ENCODE measurements at regions not wholly inside any gene's neighbourhood (a gene's known extent, or its start where the extent isn't known, plus 50 kb on each side); places are given as distances from the start of the nearest gene placed in this dataset.

DNA sequence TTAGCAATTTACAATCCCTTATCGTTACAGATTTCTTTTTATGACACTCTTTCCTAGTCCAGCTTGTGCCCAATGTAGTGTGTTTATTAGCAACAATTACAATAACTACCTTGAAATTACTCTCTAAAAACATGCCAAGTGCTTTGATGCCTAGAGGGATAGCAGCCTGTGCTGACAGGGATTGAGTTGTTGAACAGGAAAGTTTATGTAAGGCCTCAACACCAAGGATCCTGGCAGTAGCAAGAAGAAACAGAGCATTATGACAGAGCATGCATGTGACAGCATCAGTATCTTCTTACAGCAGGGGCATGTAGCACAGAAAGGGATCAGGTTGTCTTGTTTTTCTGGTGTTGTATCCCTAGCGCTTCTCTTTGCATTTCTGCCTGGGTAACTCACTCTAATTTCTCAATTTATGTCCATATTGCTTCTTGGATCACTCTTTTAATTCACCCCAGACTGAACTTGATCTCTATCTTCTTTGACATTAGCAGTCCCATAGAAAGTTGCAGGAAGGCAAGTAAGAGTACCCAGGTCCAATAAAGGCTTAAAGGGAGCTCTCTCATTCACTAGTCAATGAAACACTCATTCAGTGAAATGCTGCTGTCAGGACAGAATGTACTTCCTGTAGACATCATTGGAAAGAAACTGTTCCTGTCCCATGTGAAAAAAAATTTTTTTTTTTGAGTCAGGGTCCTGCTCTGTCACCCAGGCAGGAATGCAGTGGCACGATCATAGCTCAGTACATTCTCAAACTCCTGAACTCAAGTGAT is 220.0 kb upstream of the GRIP1 start:
- no peaks in the 10 kb centered on the region for H3K36me3 ChIP-seq (ENCODE audit: control insufficient read depth, insufficient read depth, low read length)
- H3K27me3 ChIP-seq (ENCODE audit: control insufficient read depth, insufficient read depth, low read length), result no peaks in the 10 kb centered on the region
- H3K4me1 ChIP-seq (ENCODE audit: control insufficient read depth, insufficient read depth, low read length), result peaks cover 9% of the 10 kb centered on the region
- H3K9ac ChIP-seq (ENCODE audit: low read depth, low read length), result no peak overlapping the region
- no peaks in the 10 kb centered on the region for H3K9me3 ChIP-seq (ENCODE audit: control insufficient read depth, insufficient read depth, low read length)
- H3K4me3 ChIP-seq (ENCODE audit: low read depth, low read length), result no peak overlapping the region

GRCh38 chr12:66899588-66899987 is 220.7 kb upstream of the GRIP1 start:
- Histone ChIP-seq H3K9ac (ENCODE audit: low read depth, low read length) (no peak overlapping the region), H3K4me3 (ENCODE audit: low read depth, low read length) (no peak overlapping the region), H3K9me3 (ENCODE audit: control insufficient read depth, insufficient read depth, low read length) (no peaks in the 10 kb centered on the region), H3K27me3 (ENCODE audit: control insufficient read depth, insufficient read depth, low read length) (no peaks in the 10 kb centered on the region), H3K36me3 (ENCODE audit: control insufficient read depth, insufficient read depth, low read length) (no peaks in the 10 kb centered on the region), H3K4me1 (ENCODE audit: control insufficient read depth, insufficient read depth, low read length) (peaks cover 9% of the 10 kb centered on the region)

DNA sequence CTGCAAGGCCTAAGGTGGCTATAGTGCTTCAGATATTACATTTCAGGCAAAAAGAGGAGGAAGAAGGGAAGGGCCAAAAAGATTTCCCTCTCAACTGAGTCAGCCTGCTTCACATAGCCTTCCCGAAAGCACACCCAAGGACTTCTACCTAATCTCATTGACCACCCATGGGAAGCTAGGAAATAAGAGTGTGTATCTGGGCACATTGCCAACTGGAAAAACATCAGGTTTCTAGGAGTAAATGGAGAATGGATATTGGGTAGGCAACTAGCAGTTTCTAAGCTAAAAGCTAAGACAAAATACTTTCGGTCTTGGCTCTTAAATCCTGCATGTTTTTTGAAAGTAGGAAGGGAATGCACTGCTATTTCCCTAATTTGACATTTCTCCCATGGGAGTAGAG is 221.7 kb upstream of the GRIP1 start:
- Histone ChIP-seq H3K9me3 (ENCODE audit: control insufficient read depth, insufficient read depth, low read length) (no peaks in the 10 kb centered on the region), H3K4me1 (ENCODE audit: control insufficient read depth, insufficient read depth, low read length) (peaks cover 9% of the 10 kb centered on the region), H3K27me3 (ENCODE audit: control insufficient read depth, insufficient read depth, low read length) (no peaks in the 10 kb centered on the region), H3K9ac (ENCODE audit: low read depth, low read length) (no peak overlapping the region), H3K4me3 (ENCODE audit: low read depth, low read length) (no peak overlapping the region), H3K36me3 (ENCODE audit: control insufficient read depth, insufficient read depth, low read length) (no peaks in the 10 kb centered on the region)

- no peaks in the 10 kb centered on the region for H3K36me3 ChIP-seq (ENCODE audit: control insufficient read depth, insufficient read depth, low read length)
- H3K4me3 ChIP-seq (ENCODE audit: low read depth, low read length), result no peak overlapping the region
- no peaks in the 10 kb centered on the region for H3K27me3 ChIP-seq (ENCODE audit: control insufficient read depth, insufficient read depth, low read length)
- peaks cover 8% of the 10 kb centered on the region for H3K4me1 ChIP-seq (ENCODE audit: control insufficient read depth, insufficient read depth, low read length)
- no peaks in the 10 kb centered on the region for H3K9me3 ChIP-seq (ENCODE audit: control insufficient read depth, insufficient read depth, low read length)
- no peak overlapping the region for H3K9ac ChIP-seq (ENCODE audit: low read depth, low read length)
Measured at GRCh38 chr12:66901138-66901932, 222.5 kb upstream of the GRIP1 start.

DNA sequence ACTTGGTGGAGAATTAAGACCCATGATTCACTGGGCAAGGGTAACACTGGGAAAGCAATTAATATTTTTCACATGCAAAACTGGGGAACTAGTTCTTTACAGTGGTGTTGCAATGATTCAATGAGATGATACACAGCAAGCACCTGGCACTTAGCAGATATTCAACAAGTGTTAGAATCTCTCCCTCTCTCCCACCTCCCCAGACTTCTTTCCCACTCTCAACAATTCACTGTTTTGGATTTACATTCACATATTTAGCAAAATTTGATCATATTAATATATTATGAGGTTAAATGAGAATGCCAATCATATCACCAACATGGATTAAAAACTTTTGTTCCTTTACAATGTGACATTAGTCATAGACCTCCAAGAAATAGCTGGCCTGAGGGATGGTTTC is 223.1 kb upstream of the GRIP1 start:
- Histone ChIP-seq H3K4me3 (ENCODE audit: low read depth, low read length) (no peak overlapping the region), H3K9me3 (ENCODE audit: control insufficient read depth, insufficient read depth, low read length) (no peaks in the 10 kb centered on the region), H3K4me1 (ENCODE audit: control insufficient read depth, insufficient read depth, low read length) (peaks cover 7% of the 10 kb centered on the region), H3K36me3 (ENCODE audit: control insufficient read depth, insufficient read depth, low read length) (no peaks in the 10 kb centered on the region), H3K9ac (ENCODE audit: low read depth, low read length) (no peak overlapping the region), H3K27me3 (ENCODE audit: control insufficient read depth, insufficient read depth, low read length) (no peaks in the 10 kb centered on the region)

DNA sequence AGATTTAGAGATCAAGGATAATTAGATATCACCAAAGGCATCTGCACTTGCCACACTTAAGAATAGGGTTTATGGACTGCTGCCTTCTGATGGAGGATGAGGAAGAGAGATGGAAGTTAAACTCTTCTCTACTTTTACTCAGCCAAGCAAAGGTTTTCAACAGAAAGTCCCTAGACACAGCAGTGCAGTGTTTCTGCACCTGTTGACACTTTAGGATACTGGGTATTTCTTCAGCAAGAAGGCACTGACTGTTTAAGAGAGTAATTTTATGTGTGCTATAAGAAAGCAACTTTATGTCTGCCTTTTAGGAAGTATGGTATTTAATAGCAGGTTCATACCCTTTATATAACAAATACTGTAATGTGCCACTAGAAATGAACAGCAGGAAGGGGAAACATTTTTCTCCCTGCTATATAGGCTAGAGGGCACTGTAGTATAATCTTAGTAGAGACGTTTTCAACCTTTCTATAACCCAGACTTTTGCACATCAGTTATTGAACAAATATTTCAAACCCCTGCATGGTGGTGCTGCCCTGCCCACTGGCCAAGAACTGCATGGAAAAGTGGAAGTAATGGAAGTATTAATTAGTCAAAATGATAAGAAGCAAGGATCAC is 225.0 kb upstream of the GRIP1 start:
- Histone ChIP-seq H3K9me3 (ENCODE audit: control insufficient read depth, insufficient read depth, low read length) (no peaks in the 10 kb centered on the region), H3K27me3 (ENCODE audit: control insufficient read depth, insufficient read depth, low read length) (no peaks in the 10 kb centered on the region), H3K36me3 (ENCODE audit: control insufficient read depth, insufficient read depth, low read length) (no peaks in the 10 kb centered on the region), H3K4me3 (ENCODE audit: low read depth, low read length) (no peak overlapping the region), H3K9ac (ENCODE audit: low read depth, low read length) (no peak overlapping the region), H3K4me1 (ENCODE audit: control insufficient read depth, insufficient read depth, low read length) (peaks cover 7% of the 10 kb centered on the region)

DNA sequence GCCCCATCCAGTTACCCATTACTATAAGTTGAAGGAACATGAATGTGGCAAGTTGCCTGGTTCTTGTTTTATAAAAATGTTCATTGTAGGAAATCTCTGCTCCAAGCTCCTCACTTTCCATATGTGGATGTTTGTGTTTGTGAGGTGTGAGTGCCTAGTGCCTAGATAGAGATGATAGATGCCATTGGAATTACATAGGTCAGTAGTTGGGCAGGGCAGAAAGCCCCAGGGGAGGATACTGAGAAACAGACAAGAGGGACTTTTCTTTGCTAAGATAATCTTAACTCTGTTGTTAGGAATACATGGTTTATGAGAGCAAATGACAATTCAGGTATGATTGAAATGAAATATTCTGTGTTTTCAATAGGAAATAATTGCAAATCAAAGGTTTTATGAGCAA is 226.3 kb upstream of the GRIP1 start:
- no peaks in the 10 kb centered on the region for H3K27me3 ChIP-seq (ENCODE audit: control insufficient read depth, insufficient read depth, low read length)
- H3K36me3 ChIP-seq (ENCODE audit: control insufficient read depth, insufficient read depth, low read length), result no peaks in the 10 kb centered on the region
- H3K4me1 ChIP-seq (ENCODE audit: control insufficient read depth, insufficient read depth, low read length), result no peaks in the 10 kb centered on the region
- H3K9ac ChIP-seq (ENCODE audit: low read depth, low read length), result no peak overlapping the region
- no peaks in the 10 kb centered on the region for H3K9me3 ChIP-seq (ENCODE audit: control insufficient read depth, insufficient read depth, low read length)
- H3K4me3 ChIP-seq (ENCODE audit: low read depth, low read length), result no peak overlapping the region

- H3K4me3 ChIP-seq (ENCODE audit: low read depth, low read length), result no peak overlapping the region
- H3K36me3 ChIP-seq (ENCODE audit: control insufficient read depth, insufficient read depth, low read length), result no peaks in the 10 kb centered on the region
Measured at GRCh38 chr12:66910366-66910974, 231.6 kb upstream of the GRIP1 start.

DNA sequence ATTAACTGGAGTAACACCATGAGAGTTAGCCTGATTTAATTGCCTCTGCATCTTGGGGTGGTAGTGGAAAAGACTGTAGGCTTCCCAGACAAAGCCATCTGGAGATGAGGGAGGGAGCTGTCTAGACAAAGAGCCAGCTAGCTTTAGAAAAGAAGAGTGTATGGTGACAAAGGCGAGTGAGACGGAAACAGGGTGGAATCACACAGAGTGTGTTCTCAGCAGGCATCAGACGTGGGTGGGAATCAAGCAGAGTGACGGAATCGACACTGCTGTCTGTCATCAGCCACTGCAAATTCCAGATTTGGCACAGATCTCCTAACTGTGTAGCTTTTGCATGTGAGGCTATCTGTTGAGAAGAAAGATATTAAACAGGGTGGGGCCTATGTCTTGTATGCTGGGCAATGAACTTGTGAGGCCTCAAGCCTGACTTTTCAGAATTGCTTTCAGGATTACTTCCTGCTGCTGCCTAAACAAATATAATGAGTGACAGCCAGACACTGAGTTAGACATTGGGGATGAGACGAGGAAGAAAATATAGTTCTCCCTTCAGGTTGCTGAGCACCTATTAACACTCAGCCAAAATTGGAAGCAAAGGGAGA is 236.5 kb upstream of the GRIP1 start:
- no peaks in the 10 kb centered on the region for H3K27me3 ChIP-seq (ENCODE audit: control insufficient read depth, insufficient read depth, low read length)
- H3K4me1 ChIP-seq (ENCODE audit: control insufficient read depth, insufficient read depth, low read length), result no peaks in the 10 kb centered on the region
- no peaks in the 10 kb centered on the region for H3K36me3 ChIP-seq (ENCODE audit: control insufficient read depth, insufficient read depth, low read length)
- H3K4me3 ChIP-seq (ENCODE audit: low read depth, low read length), result no peak overlapping the region
- no peak overlapping the region for H3K9ac ChIP-seq (ENCODE audit: low read depth, low read length)
- no peaks in the 10 kb centered on the region for H3K9me3 ChIP-seq (ENCODE audit: control insufficient read depth, insufficient read depth, low read length)

More at GRCh38 chr12:66910366-66910974, 231.6 kb upstream of the GRIP1 start:
- no peaks in the 10 kb centered on the region for H3K27me3 ChIP-seq (ENCODE audit: control insufficient read depth, insufficient read depth, low read length)
- no peaks in the 10 kb centered on the region for H3K4me1 ChIP-seq (ENCODE audit: control insufficient read depth, insufficient read depth, low read length)
- H3K9me3 ChIP-seq (ENCODE audit: control insufficient read depth, insufficient read depth, low read length), result no peaks in the 10 kb centered on the region
- no peak overlapping the region for H3K9ac ChIP-seq (ENCODE audit: low read depth, low read length)

- H3K9ac ChIP-seq (ENCODE audit: low read depth, low read length), result no peak overlapping the region
- no peaks in the 10 kb centered on the region for H3K27me3 ChIP-seq (ENCODE audit: control insufficient read depth, insufficient read depth, low read length)
- H3K9me3 ChIP-seq (ENCODE audit: control insufficient read depth, insufficient read depth, low read length), result no peaks in the 10 kb centered on the region
- no peak overlapping the region for H3K4me3 ChIP-seq (ENCODE audit: low read depth, low read length)
- H3K4me1 ChIP-seq (ENCODE audit: control insufficient read depth, insufficient read depth, low read length), result no peaks in the 10 kb centered on the region
- H3K36me3 ChIP-seq (ENCODE audit: control insufficient read depth, insufficient read depth, low read length), result no peaks in the 10 kb centered on the region
Measured at GRCh38 chr12:66916189-66916588, 237.3 kb upstream of the GRIP1 start.

DNA sequence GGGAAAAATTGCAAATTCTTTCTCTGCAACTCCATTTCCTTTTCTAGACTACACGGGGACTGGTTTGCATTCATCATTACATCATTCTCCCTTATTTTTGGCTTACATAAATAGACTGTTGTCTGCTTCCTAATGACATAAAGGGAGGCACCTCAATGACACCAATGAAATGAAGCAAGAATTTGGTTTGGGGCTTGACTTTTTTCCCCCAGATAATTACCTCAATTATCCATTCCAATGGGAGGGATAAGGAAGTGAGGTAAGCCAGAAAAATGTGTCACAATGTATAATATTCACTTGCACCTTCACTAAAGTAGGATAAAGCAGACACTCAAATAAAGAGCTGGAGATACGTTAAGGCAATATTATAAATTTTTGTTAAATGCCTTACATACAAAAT is 240.6 kb upstream of the GRIP1 start:
- no peaks in the 10 kb centered on the region for H3K36me3 ChIP-seq (ENCODE audit: control insufficient read depth, insufficient read depth, low read length)
- no peaks in the 10 kb centered on the region for H3K27me3 ChIP-seq (ENCODE audit: control insufficient read depth, insufficient read depth, low read length)
- no peak overlapping the region for H3K4me3 ChIP-seq (ENCODE audit: low read depth, low read length)
- no peaks in the 10 kb centered on the region for H3K4me1 ChIP-seq (ENCODE audit: control insufficient read depth, insufficient read depth, low read length)
- H3K9me3 ChIP-seq (ENCODE audit: control insufficient read depth, insufficient read depth, low read length), result no peaks in the 10 kb centered on the region
- H3K9ac ChIP-seq (ENCODE audit: low read depth, low read length), result no peak overlapping the region
